ENCODE measurements at regions not wholly inside any gene's neighbourhood (a gene's known extent, or its start where the extent isn't known, plus 50 kb on each side); places are given as distances from the start of the nearest gene placed in this dataset.

DNA sequence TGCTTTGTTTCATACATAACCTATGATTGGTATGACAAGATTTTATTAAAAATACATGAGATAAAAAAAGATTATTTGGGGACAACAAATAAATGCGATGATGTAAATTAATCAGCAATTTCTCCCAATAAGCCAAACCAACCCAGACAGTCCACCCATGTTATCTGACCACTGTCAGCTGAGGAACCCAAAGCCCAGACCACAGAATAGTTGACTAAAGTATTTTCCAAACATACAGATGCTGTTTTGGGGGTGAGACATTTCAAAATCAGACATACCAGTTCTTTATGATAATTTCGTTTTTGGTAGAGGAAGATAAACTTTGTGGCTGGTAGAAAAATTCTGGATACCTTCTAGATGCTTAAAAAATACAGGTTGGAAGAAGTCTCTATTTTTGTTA, 650.8 kb upstream of the FAM241A start:
- Histone ChIP-seq H3K4me3 (no peak overlapping the region), H3K27me3 (no peaks in the 10 kb centered on the region), H3K4me1 (no peaks in the 10 kb centered on the region), H3K9me3 (no peaks in the 10 kb centered on the region), H3K36me3 (no peaks in the 10 kb centered on the region), H3K27ac (no peak overlapping the region)
- no peak for DNase-seq
- intact Hi-C loops (cut with DNase I) = no loop called here
- no peak for ATAC-seq
- 55 to 57% methylated on average over 2 of the region's 2 CpGs for WGBS, 2 donors
- TF ChIP-seq CTCF (IDR thresholded peaks at IDR 0.05) = no peak

GRCh38 chr4:111494971-111495370, 650.3 kb upstream of the FAM241A start:
- no peak overlapping the region for H3K27ac ChIP-seq
- H3K4me1 ChIP-seq = no peaks in the 10 kb centered on the region
- WGBS, 2 donors = 28 to 41% methylated on average over 1 of the region's 1 CpG
- H3K36me3 ChIP-seq = no peaks in the 10 kb centered on the region
- H3K9me3 ChIP-seq = no peaks in the 10 kb centered on the region
- TF ChIP-seq CTCF (IDR thresholded peaks at IDR 0.05) = no peak
- no peak overlapping the region for H3K4me3 ChIP-seq
- intact Hi-C loops (cut with DNase I) = no loop called here
- no peaks in the 10 kb centered on the region for H3K27me3 ChIP-seq
- ATAC-seq = no peak
- DNase-seq = no peak

GRCh38 chr4:111499291-111499690, 646.0 kb upstream of the FAM241A start:
- no peak for DNase-seq
- intact Hi-C loops (cut with DNase I) = no loop called here
- no peaks in the 10 kb centered on the region for H3K27me3 ChIP-seq
- 47 to 61% methylated on average over 3 of the region's 3 CpGs for WGBS, 2 donors
- H3K4me3 ChIP-seq = no peak overlapping the region
- H3K36me3 ChIP-seq = no peaks in the 10 kb centered on the region
- H3K27ac ChIP-seq = no peak overlapping the region
- TF ChIP-seq CTCF (IDR thresholded peaks at IDR 0.05) = no peak
- H3K4me1 ChIP-seq = no peaks in the 10 kb centered on the region
- no peaks in the 10 kb centered on the region for H3K9me3 ChIP-seq
- no peak for ATAC-seq

DNA sequence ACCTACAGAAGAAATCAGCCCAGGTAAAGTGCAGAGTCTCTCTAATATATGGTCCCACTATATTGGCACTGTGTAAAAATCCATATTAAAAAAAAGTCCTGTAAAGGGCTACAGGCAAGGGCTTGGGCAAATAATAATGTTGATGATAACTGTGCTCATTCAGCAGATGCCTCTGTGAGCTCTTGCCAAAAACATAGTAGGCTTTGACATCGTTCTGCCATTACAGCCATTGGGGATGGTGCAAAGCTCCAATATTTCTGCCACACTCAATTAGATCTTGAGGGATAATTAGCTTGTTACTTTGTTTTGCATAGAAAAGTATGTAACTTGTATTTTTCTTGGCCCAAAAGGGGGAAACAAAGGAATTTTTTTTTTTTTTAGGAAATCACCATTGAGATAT, 645.5 kb upstream of the FAM241A start:
- Histone ChIP-seq H3K4me1 (no peaks in the 10 kb centered on the region), H3K4me3 (no peak overlapping the region), H3K27me3 (no peaks in the 10 kb centered on the region), H3K27ac (no peak overlapping the region), H3K36me3 (no peaks in the 10 kb centered on the region), H3K9me3 (no peaks in the 10 kb centered on the region)
- no peak for ATAC-seq
- DNase-seq = no peak
- intact Hi-C loops (cut with DNase I) = no loop called here
- 57 to 73% methylated on average over 1 of the region's 1 CpG for WGBS, 2 donors
- TF ChIP-seq CTCF (IDR thresholded peaks at IDR 0.05) = no peak

DNA sequence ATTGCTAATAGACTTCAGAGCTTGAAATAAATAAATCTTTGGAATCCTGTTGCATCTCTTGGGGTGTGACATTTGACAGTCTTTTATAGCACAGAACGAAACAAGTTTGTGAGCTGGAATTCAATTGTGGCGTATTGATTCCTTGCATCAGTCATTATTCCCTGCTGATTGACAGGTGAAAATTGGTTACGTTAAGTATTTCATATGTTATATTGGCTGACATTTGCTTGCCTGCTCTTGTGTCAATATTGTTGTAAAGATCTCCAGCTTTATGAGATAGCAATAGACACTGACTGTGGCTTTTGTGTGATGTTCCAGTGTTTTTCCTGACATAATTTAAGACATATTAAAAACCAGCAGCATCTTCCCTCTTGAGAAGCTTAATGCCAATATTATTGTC, 644.4 kb upstream of the FAM241A start:
- Histone ChIP-seq H3K9me3 (no peaks in the 10 kb centered on the region), H3K27ac (no peak overlapping the region), H3K4me3 (no peak overlapping the region), H3K4me1 (no peaks in the 10 kb centered on the region), H3K27me3 (no peaks in the 10 kb centered on the region), H3K36me3 (no peaks in the 10 kb centered on the region)
- ATAC-seq = no peak
- no peak for TF ChIP-seq CTCF (IDR thresholded peaks at IDR 0.05)
- intact Hi-C loops (cut with DNase I) = no loop called here
- no peak for DNase-seq
- WGBS, 2 donors = 75 to 93% methylated on average over 3 of the region's 3 CpGs
